Effector CD4-positive, alpha-beta T cell (primary cell): ENCODE measurements at regions not wholly inside any gene's neighbourhood (a gene's known extent, or its start where the extent isn't known, plus 50 kb on each side); places are given as distances from the start of the nearest gene placed in this dataset.

Source experiments
- DNase-seq: peaks from one replicate; pipeline ENCODE4 v3.0.0-alpha.2; 2020

- no peak for DNase-seq
Measured at GRCh38 chr16:82488460-82488859, 138.3 kb upstream of the CDH13 start.

DNA sequence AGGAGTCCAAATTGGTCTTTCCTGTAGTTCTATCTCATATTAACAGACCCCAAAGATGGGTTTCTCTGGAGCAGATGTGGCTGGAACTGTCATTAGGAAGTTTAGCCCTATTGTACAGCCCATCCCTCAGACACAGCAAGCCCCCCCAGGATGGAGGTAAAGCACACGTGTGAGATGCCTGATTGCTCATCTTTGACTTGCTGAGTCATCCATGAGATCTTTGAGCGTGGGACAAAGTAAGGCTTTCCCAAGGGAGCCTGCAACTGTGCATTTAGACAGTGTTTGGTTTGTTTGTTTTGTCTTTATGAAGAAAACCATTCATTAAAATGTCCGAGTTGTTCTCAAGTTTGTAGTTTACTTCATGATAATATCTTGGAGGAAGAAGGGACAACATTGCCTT is 145.3 kb upstream of the CDH13 start:
- no peak for DNase-seq

DNA sequence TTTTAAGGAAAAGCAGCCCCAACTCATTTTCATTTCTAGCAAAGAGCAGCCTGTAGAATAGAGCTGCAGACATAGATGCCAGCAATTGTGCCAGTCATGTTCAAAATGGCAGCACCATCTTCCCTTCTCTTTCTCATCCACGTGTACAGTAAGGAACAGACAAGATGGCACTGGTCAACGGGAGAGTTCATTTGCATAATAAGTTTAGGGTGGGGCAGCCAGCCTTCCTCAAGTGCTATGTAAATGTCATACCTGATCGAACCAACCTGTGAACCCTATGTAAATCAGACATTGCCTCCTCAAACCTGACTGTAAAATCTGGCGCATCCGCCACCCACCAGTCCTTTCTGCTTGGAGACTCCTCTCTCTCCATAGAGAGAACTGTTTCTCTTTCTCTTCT is 150.0 kb upstream of the CDH13 start:
- no peak for DNase-seq

DNA sequence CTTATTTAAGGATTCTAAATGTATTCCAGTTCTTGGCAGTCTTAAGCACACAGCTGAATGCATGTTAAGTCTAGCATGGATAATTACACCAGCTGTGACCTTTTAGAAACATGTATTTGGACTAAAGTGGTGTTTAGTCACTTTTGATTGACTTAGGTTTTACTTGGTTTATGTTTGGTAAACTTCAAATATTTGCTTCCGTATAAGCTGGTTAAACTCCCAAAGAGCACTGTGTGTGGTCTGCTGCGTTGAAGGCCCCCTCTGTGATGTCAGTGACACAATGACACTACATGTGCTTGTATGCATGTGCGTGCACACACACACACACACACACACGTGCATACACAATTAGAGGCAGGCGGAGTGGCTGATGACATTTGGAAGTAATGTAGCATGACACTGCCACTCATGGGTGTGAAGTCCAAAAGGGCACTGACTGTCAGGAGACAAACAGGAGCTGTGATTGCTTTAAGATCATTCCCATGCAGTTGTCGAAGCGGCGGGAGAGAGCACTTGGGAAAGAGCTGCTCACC is 156.1 kb upstream of the CDH13 start:
- DNase-seq = no peak

DNA sequence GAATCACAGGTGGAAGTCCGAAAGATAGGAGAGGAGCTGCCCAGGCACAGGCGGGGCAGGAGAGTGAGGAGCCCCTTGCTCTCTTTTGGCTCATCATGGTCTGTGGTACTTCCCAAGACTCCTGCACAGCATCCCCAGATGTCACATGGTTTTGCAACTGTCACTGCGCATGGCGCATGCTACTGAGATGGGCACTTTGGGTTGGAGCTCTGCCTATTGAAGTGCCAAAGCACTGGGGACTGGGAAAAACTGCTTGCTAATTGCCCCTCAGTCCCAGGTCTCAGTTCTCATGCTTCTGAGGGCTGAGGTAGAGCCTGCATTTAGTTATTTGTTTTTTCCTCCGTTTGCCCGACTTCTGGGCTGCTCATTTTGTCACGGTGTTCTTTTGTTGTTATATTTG is 156.8 kb upstream of the CDH13 start:
- no peak for DNase-seq

DNA sequence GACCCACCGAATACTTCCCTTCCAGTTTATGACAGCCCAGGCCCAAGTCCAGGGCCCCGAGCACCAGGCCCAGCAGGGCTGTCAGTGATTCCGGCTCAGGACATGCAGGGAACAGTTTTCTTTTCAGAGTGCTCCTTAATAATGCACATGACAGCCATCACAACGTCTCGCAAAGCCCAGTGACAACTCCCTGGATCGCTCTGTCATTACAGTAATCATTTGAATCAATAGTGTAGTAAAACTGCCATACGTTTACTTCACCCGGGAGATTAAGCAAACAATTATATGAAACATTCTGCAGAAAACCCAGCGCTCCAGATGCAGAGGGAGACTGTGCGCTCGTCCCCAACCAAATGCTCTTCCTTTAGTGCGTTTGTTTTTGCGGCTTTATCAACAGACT is 162.6 kb upstream of the CDH13 start:
- no peak for DNase-seq

DNA sequence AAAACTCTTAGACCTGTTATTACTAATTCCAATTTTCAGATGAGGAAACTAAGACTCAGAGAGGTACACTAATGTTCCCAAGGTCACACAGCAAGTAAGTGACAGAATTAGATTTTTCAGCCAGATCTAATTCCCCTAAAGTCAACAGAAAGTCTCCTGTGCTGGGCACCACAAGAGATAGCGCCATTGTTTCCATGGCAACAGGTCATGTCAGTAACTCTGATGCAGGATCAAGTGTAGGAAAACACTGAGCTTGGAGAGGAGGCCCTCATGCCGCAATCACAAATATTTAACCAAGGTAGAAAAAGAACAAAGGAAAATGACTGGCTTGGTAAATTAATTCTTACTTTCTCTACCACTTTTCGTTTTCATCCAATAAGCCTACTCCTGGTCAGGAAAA is 166.0 kb upstream of the CDH13 start:
- no peak for DNase-seq

GRCh38 chr16:82459580-82460256 is 167.1 kb upstream of the CDH13 start:
- DNase-seq = no peak

DNA sequence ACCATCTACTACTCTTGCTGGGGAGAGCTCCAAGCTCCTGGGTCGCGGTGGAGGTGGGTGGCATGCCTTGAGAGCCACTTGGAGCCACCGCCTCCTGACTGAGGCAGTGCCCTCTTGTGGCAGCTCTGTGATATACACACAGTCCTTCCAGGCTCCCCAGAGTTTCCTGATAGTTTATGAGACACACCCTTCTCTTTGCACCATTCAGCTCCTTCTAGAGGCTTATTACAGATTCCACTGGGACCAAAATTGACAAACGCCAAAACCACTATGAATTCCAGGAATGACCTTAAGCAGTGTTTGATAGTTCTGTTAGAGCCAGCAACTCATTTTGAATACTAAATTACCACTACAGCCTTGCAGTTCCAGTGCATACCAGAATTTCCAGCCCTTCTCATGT is 170.1 kb upstream of the CDH13 start:
- no peak for DNase-seq

- no peak for DNase-seq
Measured at GRCh38 chr16:82454566-82454965, 172.2 kb upstream of the CDH13 start.

DNA sequence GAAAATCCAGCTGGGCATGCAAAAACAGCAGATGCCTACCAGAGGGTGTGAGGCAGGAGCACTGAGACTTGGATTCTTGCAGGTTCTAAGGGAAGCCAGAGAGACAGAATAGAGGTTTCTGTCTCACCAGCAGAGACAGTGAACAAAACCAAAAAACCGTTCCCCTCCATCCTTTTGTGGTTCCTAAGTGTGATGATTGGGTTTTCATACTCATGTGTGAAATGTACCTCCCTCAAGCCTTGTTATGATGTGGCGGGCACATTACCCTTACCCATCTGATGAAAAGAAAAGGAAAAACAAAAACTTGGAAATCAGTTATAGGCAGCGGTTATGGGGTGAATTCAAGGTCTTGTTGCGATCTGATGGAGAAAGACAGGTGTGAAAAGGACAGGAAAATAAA is 172.6 kb upstream of the CDH13 start:
- no peak for DNase-seq

DNA sequence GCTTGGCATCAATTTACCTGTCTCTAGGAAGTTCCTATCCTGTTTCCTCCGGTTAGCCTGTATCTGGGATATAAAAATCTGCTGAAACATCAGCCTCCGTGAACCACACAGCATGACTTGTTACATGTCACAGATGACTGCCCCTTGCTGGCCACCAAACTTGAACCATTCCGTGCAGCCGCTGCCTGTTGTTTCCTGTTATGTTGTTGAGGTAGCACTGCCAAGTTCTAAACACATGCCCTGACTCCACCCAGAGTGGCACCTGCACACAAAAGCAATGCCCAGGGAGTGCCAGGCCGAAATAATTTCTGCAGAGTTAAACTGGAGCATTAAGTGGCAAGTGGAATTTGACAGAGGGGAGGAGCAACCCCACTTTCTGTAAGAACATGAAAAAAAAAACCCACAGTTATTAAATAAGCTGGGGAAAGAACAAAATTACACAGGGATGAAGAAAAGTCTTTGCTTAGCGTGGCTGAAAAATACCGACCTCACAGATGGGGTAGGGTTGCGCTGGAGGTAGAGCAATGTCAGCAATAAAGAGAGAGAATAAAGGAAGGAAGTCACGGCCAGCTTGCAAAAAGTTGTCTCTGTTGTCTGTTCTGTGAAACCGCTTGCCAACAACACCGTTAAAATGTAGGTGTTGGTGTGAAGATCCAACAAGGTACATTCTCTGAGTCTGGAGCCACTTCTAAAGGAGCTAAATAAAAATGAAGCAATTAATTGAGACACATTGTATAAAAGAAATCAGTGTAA is 174.6 kb upstream of the CDH13 start:
- no peak for DNase-seq

DNA sequence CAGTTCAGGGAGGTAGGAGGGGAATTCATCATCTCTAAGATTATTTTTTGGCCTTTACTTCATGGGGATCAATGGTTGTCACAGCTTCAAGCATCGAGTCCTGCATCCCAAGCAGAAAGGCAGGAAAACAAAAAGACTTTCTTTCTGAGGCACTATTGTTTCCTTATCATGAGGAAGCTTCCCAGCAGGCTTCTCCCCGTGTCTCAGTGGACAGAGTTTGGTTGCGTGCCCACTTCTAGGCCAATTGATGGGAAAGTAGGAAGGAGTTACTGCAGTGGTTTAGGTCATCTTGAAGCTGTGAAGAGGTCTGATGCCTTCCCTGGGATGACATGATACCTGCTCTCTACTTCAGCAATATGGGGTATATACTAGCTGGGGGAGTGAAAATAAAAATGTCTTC is 175.3 kb upstream of the CDH13 start:
- DNase-seq = no peak

- DNase-seq = no peak
Measured at GRCh38 chr16:82440336-82440735, 186.4 kb upstream of the CDH13 start.

DNA sequence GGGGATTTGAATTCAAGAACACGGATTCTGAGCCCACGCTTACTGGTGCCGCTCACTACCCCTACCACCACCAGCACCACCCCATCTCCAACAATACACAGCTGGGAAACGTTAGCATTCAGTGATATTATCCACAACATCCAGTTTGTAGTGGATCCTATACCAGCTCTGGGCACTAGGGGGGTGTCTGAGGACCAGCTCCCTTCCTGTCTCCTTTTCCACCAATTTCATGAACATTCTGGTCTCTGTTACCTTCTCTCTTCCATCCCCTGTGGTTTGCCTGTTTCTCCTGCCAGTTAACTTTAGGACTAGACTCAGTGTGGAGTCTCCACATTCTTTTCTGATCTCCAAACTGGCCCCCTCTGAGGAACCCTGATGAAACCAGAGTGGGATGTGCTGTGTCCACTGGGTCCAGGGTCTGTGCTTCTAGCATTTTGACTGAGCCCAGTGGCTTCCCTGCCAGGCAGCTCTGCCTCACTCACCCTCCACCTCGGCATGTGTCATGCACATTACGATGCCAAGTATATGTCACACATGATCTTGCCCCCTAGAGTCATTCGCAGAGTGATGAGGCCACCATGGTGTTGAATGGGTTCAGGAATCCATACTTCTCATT is 187.0 kb upstream of the CDH13 start:
- DNase-seq = no peak

GRCh38 chr16:82433042-82433441 is 193.7 kb upstream of the CDH13 start:
- DNase-seq = no peak

DNA sequence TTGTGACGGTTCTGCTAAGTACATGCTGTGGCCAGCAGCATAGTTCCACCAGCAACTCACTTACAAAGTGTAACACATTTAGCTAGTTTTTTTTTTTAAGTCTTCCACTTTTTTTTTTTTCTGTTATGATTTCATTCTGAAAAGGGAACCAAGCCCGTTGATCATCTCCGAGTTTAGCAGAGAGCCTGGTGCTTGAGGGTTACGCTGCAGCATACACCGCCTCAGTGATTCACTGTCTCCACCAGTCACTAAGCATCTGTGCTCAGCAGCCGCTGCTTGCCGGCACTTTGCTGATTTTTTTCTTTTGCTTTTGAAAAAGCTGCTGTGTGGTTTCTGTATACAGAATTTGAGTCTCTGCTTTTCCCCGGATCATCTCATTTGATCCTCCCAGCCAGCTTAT is 194.5 kb upstream of the CDH13 start:
- no peak for DNase-seq

GRCh38 chr16:82425661-82426060 is 201.1 kb upstream of the CDH13 start:
- DNase-seq = no peak

- no peak for DNase-seq
Measured at GRCh38 chr16:82421851-82422250, 204.9 kb upstream of the CDH13 start.

GRCh38 chr16:82419332-82419731 is 207.4 kb upstream of the CDH13 start:
- no peak for DNase-seq

GRCh38 chr16:82414476-82414875 is 212.3 kb upstream of the CDH13 start:
- DNase-seq = no peak

GRCh38 chr16:82412770-82413169 is 214.0 kb upstream of the CDH13 start:
- DNase-seq = no peak

DNA sequence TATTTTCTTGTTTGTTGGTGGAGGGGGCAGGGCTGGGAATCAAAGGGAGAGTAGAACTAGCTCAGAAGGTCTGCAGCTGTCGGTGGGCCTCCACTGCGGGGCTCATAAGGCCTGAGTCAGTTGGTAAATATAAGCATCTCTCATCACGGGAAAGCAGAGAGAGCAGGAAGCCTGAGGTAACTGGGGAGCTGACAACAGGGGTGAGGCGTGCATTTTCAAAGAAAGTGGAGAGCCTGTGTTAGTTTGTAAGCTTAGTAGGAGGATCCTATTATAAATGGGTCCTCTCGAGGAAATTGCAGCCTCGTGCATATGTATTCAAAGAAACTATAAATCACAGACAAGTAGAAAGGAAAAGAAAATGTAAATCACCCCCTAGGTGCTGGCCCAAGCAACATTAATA is 221.0 kb upstream of the CDH13 start:
- DNase-seq = no peak
